Testis (tissue), 2 donors: ENCODE measurements at regions not wholly inside any gene's neighbourhood (a gene's known extent, or its start where the extent isn't known, plus 50 kb on each side); places are given as distances from the start of the nearest gene placed in this dataset.

Experiments
- POLR2A ChIP-seq: fragments of 450-650 bp; IDR thresholded peaks from one replicate; pipeline ENCODE4 v1.6.1; 2017; ENCODE audit warnings: antibody characterized with exemption, mild to moderate bottlenecking, moderate library complexity
- TF ChIP-seq, protein P1 (sequence below), 3 experiments: fragments of 450-650 bp in 2 of 3; fragments of 200-600 bp in 1 of 3; sonication (generic) in 1 of 3; IDR thresholded peaks; one replicate each; pipeline ENCODE4 v1.5.1; 2016 to 2019; ENCODE audit warnings: antibody characterized with exemption in 3 of 3, mild to moderate bottlenecking in 2 of 3, moderate library complexity in 1 of 3

DNA sequence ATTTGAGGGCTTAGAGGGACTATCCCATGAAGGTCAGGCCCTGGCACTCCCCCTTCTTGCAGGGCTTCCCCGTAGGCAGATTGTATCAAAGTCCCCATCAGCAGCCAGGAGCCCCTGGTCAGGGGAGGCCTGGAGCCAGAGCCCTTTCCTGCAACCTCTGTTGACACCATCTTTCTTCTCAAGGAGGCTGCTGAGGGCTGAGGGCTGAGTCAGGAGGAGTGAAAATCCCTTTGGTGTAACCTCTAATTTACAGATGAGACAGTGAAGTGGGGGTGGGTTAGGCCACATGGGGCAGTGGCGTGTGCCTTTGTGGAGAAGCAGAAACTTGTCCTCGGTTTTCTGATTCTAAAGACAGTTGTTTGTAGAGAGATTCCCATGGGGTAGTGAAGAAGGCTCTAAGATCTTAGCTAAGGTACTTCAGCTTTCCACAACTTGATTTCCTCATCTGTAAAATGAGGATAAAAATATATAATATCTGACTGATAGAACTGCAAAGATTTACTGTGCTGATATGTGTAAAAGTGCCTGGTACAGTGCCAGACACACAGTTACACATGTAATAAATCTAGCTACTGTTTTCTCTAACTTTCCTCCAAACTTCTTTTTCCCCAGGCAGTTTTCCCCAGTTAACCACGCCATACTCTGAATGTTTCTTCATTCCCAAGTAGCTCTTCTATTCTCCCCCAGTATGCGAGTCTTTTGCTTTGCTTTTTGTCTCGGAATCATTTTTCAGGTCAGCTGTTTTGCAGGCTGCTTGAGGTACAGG, 249.4 kb upstream of the TPM1 start:
- TF ChIP-seq, protein P1, sequence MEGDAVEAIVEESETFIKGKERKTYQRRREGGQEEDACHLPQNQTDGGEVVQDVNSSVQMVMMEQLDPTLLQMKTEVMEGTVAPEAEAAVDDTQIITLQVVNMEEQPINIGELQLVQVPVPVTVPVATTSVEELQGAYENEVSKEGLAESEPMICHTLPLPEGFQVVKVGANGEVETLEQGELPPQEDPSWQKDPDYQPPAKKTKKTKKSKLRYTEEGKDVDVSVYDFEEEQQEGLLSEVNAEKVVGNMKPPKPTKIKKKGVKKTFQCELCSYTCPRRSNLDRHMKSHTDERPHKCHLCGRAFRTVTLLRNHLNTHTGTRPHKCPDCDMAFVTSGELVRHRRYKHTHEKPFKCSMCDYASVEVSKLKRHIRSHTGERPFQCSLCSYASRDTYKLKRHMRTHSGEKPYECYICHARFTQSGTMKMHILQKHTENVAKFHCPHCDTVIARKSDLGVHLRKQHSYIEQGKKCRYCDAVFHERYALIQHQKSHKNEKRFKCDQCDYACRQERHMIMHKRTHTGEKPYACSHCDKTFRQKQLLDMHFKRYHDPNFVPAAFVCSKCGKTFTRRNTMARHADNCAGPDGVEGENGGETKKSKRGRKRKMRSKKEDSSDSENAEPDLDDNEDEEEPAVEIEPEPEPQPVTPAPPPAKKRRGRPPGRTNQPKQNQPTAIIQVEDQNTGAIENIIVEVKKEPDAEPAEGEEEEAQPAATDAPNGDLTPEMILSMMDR (IDR thresholded peaks at IDR 0.05): no peak
- no peak for TF ChIP-seq POLR2A
